ENCODE measurements at regions not wholly inside any gene's neighbourhood (a gene's known extent, or its start where the extent isn't known, plus 50 kb on each side); places are given as distances from the start of the nearest gene placed in this dataset.

DNA sequence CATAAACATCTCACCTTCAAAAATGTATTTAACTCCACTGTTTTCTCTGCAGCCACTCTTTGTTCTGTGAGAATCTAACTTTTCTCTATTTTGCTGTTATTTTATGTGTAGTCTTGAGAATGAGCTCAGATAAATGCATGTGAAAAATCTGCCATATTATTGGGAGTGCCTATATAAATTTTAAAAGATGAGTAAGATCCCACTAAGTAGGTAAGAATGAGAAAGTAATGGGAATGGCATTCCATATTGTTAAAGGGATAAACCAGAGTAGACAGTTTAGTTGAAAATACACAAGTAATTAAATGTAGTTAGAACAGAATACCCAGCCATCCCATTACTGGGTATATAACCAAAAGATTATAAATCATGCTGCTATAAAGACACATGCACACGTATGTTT is 817.2 kb downstream of the FAM181B start:
- no peak for TF ChIP-seq CTCF (conservative IDR thresholded peaks at IDR 0.05; ENCODE audit: control insufficient read depth, insufficient read depth, low read depth, low read length)
- peak; percentile 0 for DNase-seq (ENCODE audit: low read depth)
- no peak overlapping the region for H3K4me3 ChIP-seq (ENCODE audit: control insufficient read depth, low read depth, low read length)

DNA sequence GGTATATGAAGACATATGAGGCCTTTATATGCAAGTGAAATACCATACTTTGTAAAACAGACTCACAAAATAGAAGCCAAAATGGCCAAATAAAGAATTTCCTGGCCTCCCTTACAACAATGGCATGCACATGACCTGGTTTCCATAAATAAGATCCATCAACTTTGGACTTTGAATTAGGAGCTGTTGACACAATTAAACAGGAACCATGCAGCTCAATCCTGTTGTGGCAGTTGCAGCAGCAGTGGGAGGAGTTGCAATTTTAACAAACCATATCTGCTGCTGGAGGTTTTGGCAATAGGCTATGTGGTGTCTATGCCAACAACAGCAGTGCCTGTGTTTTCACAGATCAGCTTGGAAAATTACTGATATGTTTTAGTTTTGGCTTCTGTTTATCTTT is 818.6 kb downstream of the FAM181B start:
- TF ChIP-seq CTCF (conservative IDR thresholded peaks at IDR 0.05; ENCODE audit: control insufficient read depth, insufficient read depth, low read depth, low read length), result no peak
- no peak for DNase-seq (ENCODE audit: low read depth)
- H3K4me3 ChIP-seq (ENCODE audit: control insufficient read depth, low read depth, low read length), result no peak overlapping the region

- H3K4me3 ChIP-seq (ENCODE audit: control insufficient read depth, low read depth, low read length), result no peak overlapping the region
- TF ChIP-seq CTCF (conservative IDR thresholded peaks at IDR 0.05; ENCODE audit: control insufficient read depth, insufficient read depth, low read depth, low read length), result no peak
- DNase-seq (ENCODE audit: low read depth), result no peak
Measured at GRCh38 chr11:81913793-81914192, 819.9 kb downstream of the FAM181B start.

DNA sequence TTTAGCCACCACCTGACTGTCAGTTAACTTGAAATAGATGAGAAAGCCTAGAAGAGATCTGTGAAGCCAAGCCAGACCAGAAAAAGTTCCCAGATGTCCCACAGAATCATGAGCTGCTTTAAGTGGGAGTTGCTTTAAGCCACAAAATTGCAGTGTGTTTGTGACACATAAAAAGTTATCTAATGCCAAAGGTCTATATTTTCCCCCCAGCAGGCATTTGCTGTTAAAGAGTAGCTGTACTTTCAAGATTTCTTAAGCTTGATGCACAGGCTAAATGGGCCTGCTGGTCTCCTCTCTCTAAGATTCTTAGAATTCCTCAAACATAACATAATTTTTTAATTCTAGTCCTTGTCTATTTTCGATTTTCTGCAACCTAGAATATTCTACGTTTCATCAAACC is 825.7 kb downstream of the FAM181B start:
- TF ChIP-seq CTCF (conservative IDR thresholded peaks at IDR 0.05; ENCODE audit: control insufficient read depth, insufficient read depth, low read depth, low read length), result no peak
- no peak overlapping the region for H3K4me3 ChIP-seq (ENCODE audit: control insufficient read depth, low read depth, low read length)
- peak; percentile 2 for DNase-seq (ENCODE audit: low read depth)

- no peak for DNase-seq (ENCODE audit: low read depth)
- no peak overlapping the region for H3K4me3 ChIP-seq (ENCODE audit: control insufficient read depth, low read depth, low read length)
- no peak for TF ChIP-seq CTCF (conservative IDR thresholded peaks at IDR 0.05; ENCODE audit: control insufficient read depth, insufficient read depth, low read depth, low read length)
Measured at GRCh38 chr11:81899156-81899555, 834.5 kb downstream of the FAM181B start.

DNA sequence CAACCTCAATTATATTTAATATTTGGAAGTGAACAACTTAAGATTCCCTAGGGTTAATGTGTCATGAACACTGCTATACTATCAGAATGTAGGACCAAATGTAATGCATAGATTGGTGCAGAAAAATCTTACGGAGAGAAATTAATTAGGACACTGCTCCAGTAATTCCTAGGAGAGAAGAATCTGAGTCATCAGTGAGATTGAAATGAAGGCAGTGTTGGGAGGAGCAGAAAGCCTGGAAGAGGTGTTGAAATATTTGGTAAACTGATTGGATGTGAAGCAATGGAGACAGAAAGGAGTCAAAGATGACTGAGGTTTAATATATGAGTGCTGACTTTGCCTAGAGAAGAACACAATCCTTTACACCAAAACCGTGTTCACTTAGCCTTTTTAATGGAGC is 836.0 kb downstream of the FAM181B start:
- H3K4me3 ChIP-seq (ENCODE audit: control insufficient read depth, low read depth, low read length), result no peak overlapping the region
- DNase-seq (ENCODE audit: low read depth), result peak; percentile 1
- TF ChIP-seq CTCF (conservative IDR thresholded peaks at IDR 0.05; ENCODE audit: control insufficient read depth, insufficient read depth, low read depth, low read length), result no peak

- no peak overlapping the region for H3K4me3 ChIP-seq (ENCODE audit: control insufficient read depth, low read depth, low read length)
- TF ChIP-seq CTCF (conservative IDR thresholded peaks at IDR 0.05; ENCODE audit: control insufficient read depth, insufficient read depth, low read depth, low read length), result no peak
- no peak for DNase-seq (ENCODE audit: low read depth)
Measured at GRCh38 chr11:81895258-81895657, 838.4 kb downstream of the FAM181B start.

All from fibroblast of mammary gland (primary cell).